HG03039 (cell line): ENCODE measurements at regions not wholly inside any gene's neighbourhood (a gene's known extent, or its start where the extent isn't known, plus 50 kb on each side); places are given as distances from the start of the nearest gene placed in this dataset.
"Not testable (repeated sequence)": the region's sequence is repeated elsewhere in the genome, so short reads cannot be mapped to it uniquely, and the experiment has no call there.

Experiments used
- ATAC-seq: cut with Tn5 transposase; IDR thresholded peaks from one replicate; pipeline ENCODE4 v1.9.1; 2021; ENCODE audit warnings: mild to moderate bottlenecking, moderate library complexity; ENCODE audit not compliant: unreplicated experiment

- no peak for ATAC-seq
These were observed 94.6 kb upstream of the FAM204A start for GRCh38 chr10:118436742-118437141.

- no peak for ATAC-seq
These were observed 88.1 kb upstream of the FAM204A start for GRCh38 chr10:118430190-118430589.

GRCh38 chr10:118423800-118424442 is 81.8 kb upstream of the FAM204A start:
- peak; percentile 77 for ATAC-seq

GRCh38 chr10:118422241-118422640 is 80.1 kb upstream of the FAM204A start:
- ATAC-seq: no peak

DNA sequence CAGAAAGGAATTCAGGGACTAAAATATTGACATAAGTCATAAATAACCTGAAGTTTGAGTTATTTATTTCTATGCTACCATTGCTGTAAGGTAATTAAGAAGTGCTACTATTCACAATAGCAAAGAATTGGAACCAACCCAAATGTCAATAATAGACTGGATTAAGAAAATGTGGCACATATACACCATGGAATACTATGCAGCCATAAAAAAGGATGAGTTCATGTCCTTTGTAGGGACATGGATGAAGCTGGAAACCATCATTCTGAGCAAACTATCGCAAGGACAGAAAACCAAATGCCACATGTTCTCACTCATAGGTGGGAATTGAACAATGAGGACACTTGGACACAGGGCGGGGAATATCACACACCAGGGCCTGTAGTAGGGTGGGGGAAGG is 77.9 kb upstream of the FAM204A start:
- ATAC-seq: not testable (repeated sequence)

DNA sequence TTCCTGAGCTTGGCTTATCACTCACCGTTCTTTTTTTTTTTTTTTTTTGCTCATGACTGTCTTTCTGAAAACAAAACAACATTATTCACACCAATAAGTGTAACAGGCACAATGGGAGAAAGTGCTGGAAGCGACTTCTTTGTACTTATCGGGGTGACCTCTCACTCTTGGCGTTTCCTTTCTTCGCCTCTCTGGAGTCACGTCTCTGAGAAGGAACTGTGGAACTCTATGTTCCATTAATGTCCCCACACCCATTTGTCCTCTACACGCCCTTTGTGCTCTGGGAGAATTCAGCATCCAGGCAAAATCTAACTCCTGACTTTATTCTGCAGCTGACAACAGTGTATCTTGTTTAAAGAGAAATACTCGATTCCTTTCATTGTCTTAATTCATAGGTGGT is 70.8 kb upstream of the FAM204A start:
- ATAC-seq: no peak

GRCh38 chr10:118412132-118412760 is 70.1 kb upstream of the FAM204A start:
- ATAC-seq: no peak

- ATAC-seq: no peak
These were observed 67.2 kb upstream of the FAM204A start for GRCh38 chr10:118409295-118409694.

- ATAC-seq: no peak
These were observed 66.1 kb upstream of the FAM204A start for GRCh38 chr10:118408181-118408580.

DNA sequence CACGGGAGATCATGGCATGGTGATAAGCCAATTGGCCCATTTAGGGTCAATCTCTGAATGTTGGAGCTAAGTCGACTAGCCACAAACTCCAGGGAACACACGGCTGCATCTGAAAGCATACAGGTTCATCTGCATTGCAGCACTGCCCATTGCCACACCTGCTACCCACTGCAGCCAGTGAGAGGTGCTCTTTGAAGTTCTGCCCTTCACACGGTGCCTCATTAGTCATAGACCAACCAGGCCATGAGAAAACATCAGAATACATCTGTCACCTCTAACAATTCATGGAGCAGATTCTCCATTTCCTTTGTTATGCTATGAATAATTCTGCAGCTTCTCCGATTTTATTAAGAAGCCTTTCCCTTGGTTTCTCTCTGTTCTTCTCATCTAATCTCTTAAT is 65.7 kb upstream of the FAM204A start:
- no peak for ATAC-seq

DNA sequence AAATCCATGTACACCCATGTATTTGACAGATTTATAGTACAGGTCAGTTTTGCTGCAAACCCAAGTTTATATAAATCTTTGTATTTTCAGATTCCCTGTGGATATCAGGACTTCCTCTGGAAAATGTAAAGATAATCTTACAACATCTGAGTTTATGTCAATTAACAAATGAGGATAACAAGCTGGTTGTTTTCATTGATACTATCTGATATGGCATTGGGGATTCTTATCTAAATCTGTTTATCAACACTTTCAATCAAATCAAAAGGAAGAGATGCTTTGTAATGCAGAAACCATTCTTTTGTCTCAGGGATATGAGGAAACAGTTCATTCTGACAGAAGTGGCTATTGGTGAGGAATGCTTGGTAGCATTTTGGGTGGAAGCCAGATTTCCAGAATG is 64.9 kb upstream of the FAM204A start:
- ATAC-seq: no peak

DNA sequence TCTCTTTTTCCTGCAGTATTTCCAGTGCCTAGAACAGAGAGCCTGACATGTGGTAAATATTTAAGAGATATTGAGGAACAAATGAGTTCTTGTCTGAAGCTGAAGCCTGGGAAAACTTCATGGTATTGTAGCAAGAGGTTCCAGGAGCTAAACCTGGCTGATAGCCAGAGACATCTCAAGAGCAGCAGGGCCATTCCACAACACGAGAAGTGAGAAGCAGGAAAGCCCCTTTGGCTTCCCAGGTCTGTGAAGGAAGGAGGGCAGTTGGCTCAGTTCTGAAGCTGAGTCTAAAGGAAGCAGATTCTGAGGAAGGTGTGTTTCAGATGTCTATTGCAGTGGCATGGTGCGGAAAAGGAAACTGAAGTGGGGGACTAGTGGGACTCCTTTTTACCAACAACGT is 63.8 kb upstream of the FAM204A start:
- no peak for ATAC-seq

DNA sequence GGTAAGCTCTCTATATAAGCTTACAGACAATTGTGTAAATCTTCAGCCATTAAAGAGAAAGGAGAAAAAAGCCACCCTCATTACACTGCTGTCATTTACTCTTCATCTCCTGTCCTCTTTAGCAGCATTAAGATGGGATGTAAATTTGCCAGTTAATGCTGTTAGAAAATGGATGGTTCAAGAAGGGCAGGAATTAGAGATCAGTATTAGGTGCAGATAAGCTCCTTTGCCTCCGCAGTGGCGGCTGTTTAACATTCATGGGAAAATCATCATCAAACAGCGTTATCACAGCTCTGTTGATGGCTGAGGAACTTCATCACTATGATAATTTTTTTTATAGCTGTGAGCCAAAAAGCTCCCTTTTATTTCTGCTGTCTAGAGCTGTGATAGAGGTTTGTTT is 61.8 kb upstream of the FAM204A start:
- ATAC-seq: no peak

DNA sequence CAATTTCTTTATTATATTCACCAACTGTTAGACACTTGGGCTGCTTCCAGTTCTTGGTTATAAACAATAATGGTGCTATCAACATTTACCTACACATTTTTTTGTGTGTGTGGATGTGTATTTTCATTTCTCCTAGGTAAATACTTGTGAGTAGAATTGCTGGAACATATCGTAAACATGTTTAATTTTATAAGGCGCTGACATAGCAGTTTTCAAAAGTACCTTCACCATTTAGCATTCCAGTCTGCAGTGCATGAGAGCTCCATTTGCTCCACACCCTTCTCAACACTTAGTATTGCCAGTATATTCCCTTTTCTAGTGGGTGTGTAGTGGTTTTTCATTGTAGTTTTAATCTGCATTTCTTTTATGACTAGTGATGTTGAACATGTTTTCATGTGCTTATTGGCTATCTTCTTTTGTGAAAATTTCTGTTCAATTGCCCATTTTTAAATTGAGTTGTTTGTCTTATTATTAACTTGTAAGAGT is 59.6 kb upstream of the FAM204A start:
- no peak for ATAC-seq

DNA sequence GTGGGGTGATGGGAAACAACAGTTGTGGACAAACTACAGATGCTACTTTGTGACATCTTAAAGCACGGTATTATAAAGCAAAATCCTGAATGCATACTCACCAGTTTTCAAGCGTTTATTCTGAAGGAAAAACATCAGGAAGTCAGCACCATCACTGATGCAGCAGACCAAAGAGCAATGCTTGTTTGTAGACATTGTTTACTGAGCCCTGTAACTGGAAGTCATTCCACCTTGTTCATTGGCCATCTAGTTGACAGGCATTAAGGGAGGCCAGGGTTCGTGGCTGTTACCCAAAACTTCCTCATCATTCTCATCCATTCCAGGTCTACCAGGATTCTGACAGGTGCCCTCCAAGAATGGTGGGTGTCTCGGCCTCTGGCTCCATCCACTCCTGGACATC is 55.3 kb upstream of the FAM204A start:
- ATAC-seq: no peak

GRCh38 chr10:118395947-118396346 is 53.8 kb upstream of the FAM204A start:
- ATAC-seq: no peak

GRCh38 chr10:118394301-118395200 is 52.4 kb upstream of the FAM204A start:
- ATAC-seq: no peak

DNA sequence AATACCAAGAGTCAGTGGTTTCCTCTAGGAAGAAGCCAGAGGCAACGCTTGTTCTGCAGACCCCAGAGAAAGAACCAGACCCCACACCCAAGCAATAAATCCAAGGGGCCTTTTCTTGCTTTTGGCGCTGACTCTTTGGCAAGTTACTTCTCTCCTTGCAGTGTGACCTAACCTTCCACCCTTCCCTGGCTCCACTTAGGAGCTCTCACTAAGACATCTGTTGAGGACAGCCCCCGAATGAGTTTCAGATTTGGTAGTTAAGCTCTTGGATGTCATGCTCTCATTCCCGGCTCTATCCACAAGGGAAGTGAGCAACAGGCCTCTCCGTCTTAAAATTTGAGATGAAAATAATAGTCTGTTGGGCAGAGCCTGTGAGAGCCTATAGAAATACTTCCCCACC is 50.6 kb upstream of the FAM204A start:
- ATAC-seq: no peak
